ENCODE measurements at regions not wholly inside any gene's neighbourhood (a gene's known extent, or its start where the extent isn't known, plus 50 kb on each side); places are given as distances from the start of the nearest gene placed in this dataset.
A peak's percentile ranks its signal among the peaks of the same experiment; 100 is the strongest.

DNA sequence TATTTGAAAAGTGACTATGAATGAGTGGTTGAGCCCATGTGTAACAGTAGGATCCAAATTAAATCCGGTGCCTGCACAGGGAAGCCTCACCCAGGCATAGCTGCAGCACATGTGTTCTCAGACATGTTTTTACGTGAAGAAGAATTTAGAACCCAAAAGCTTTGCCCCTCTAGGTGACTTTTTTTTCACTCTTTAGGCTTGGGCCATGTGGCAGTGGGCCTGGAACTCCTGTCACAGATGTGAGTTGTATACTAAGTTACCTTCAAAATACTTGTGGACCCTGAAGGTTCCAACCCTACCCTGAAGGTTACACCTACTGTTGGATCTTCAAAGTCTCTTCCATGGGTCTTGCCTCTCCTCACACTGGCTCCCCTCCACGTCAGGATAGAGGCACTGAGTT lies 146.6 kb downstream of the GAS1 start:
- H3K4me3 Mint-ChIP-seq: no peak overlapping the region

GRCh38 chr9:86798966-86799365 lies 148.3 kb downstream of the GAS1 start:
- H3K4me1 Mint-ChIP-seq (ENCODE audit: low read depth in 2 of 2): peaks cover 0 to 3% of the 10 kb centered on the region in 2 donors
- H3K36me3 Mint-ChIP-seq: no peaks in the 10 kb centered on the region
- ATAC-seq (no peak), DNase-seq (ENCODE audit: low spot score) (no peak)
- peaks cover 3 to 11% of the 10 kb centered on the region in 2 donors for H3K27me3 Mint-ChIP-seq
- no peak overlapping the region for H3K4me3 Mint-ChIP-seq
- H3K27ac Mint-ChIP-seq: no peak overlapping the region
- H3K9me3 Mint-ChIP-seq: peaks cover 7% of the 10 kb centered on the region

More for the DNA sequence above, 146.6 kb downstream of the GAS1 start:
- Mint-ChIP-seq H3K27ac (no peak overlapping the region), H3K9me3 (peaks cover 7% of the 10 kb centered on the region), H3K4me1 (ENCODE audit: low read depth in 2 of 2) (peaks cover 0 to 3% of the 10 kb centered on the region in 2 donors), H3K27me3 (peaks cover 0 to 11% of the 10 kb centered on the region in 2 donors), H3K36me3 (no peaks in the 10 kb centered on the region)
- no peak for ATAC-seq
- no peak for DNase-seq (ENCODE audit: low spot score)

DNA sequence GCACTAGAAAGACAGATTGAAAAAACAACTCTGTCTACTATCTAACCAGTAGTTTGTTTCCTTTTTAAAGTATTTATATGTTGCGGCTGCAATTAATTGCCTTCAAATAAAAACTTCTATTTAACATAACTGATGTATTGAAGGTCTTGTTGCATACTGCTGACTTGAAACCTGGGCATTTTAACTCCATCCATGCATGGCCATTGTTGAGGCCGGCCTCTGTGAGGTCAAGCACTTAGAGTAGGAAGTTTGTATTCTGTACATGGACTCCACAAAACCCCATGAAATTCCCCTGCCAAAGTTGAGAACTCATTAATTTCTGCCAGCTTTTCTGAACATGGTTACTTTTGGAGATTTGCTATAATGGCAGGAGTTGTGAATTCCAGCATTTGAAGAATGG lies 150.6 kb downstream of the GAS1 start:
- ATAC-seq (no peak), DNase-seq (ENCODE audit: low spot score) (no peak)
- H3K4me1 Mint-ChIP-seq (ENCODE audit: low read depth in 2 of 2): no peaks in the 10 kb centered on the region
- H3K27me3 Mint-ChIP-seq: peaks cover 3 to 23% of the 10 kb centered on the region in 2 donors
- H3K27ac Mint-ChIP-seq: no peak overlapping the region
- no peak overlapping the region for H3K4me3 Mint-ChIP-seq
- no peaks in the 10 kb centered on the region for H3K36me3 Mint-ChIP-seq
- H3K9me3 Mint-ChIP-seq: no peaks in the 10 kb centered on the region

DNA sequence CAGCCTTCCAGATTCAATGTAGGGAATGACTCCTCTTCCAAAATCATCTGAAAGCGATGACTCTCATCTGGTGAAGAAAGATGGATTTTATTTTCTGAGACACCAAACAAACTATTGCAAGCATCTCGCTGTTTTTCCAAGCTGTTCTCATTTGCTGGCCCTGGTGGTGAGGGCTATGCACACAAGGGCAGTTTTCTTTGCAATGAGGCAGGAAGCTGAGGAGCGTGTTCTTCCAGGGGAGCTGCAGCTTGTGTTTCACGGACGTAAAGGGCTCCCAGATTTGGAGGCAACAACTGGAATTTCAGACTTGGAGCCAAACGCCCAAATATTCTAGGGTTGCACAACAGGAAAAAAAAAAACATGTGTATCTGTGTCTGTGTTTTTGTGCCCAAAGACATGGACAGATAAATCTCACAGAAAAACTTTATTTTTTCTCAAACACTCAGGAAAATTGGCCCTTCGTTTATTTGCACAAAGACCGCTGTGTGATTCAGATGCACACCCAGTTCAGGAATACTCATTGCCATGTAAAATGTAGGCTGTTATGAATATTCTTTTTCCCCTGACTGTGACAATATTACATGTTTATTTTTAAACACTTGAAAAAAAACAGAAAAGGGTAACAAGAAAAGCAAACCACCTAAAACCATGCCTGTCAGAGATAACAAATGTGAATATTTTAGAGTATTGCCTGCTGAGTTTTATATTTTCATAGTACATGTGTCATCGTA lies 151.3 kb downstream of the GAS1 start:
- H3K4me3 Mint-ChIP-seq: no peak overlapping the region

DNA sequence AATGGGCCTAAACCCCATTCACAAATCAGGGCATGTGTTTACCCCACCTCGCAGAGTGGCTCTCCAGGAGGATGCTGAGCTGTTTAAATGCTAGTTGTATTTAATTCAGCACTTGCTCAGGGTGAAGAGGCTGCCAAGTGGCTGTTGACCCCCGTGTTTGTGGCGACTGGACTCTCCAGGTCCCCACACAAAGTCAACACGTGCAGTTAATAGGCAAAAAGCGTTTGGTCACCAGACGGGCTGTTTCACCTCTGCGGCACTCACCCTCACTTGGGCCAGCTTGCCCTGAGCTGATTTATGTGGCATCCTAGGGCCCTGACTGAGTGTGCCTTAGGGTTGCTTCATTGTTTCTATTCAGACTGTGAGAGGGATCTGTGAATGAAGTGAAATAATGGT lies 152.3 kb downstream of the GAS1 start:
- Mint-ChIP-seq H3K9me3 (no peaks in the 10 kb centered on the region), H3K4me1 (ENCODE audit: low read depth in 2 of 2) (no peaks in the 10 kb centered on the region), H3K36me3 (no peaks in the 10 kb centered on the region), H3K27me3 (peaks cover 5 to 32% of the 10 kb centered on the region in 2 donors), H3K4me3 (no peak overlapping the region), H3K27ac (no peak overlapping the region)
- no peak for DNase-seq (ENCODE audit: low spot score)
- no peak for ATAC-seq

More for the DNA sequence above, 151.3 kb downstream of the GAS1 start:
- no peak overlapping the region for H3K27ac Mint-ChIP-seq
- H3K4me1 Mint-ChIP-seq (ENCODE audit: low read depth in 2 of 2): no peaks in the 10 kb centered on the region
- no peaks in the 10 kb centered on the region for H3K9me3 Mint-ChIP-seq
- DNase-seq (ENCODE audit: low spot score): no peak
- no peak for ATAC-seq
- H3K36me3 Mint-ChIP-seq: no peaks in the 10 kb centered on the region
- peaks cover 3 to 23% of the 10 kb centered on the region in 2 donors for H3K27me3 Mint-ChIP-seq

GRCh38 chr9:86794391-86795046 lies 152.8 kb downstream of the GAS1 start:
- Mint-ChIP-seq H3K9me3 (no peaks in the 10 kb centered on the region), H3K4me1 (ENCODE audit: low read depth in 2 of 2) (no peaks in the 10 kb centered on the region), H3K4me3 (no peak overlapping the region), H3K27ac (no peak overlapping the region), H3K36me3 (no peaks in the 10 kb centered on the region), H3K27me3 (peaks cover 5 to 33% of the 10 kb centered on the region in 2 donors)
- ATAC-seq (no peak), DNase-seq (ENCODE audit: low spot score) (no peak)

GRCh38 chr9:86792136-86792535 lies 155.2 kb downstream of the GAS1 start:
- H3K27me3 Mint-ChIP-seq: peaks cover 9 to 30% of the 10 kb centered on the region in 2 donors
- ATAC-seq: peak in 1 of 2 donors; percentile 31
- no peak overlapping the region for H3K27ac Mint-ChIP-seq

DNA sequence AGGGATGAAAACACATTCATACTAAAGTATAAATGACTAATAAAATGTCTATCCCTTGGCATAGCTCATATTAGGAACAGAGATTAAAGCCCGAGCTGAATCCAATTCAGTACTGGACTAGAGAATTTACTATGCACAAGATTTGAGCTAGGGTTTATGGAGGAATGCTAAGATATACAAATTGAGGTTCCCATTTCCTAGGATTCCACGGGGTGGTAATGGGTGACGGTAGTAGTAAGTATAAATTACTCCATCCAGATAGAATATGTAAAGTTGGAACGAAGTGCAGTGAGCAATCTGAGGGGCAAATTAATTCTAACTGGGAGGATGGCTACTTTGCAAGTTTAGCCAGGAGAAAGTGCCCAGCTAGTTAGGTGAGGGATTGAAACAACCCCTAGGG lies 156.5 kb downstream of the GAS1 start:
- Mint-ChIP-seq H3K9me3 (no peaks in the 10 kb centered on the region), H3K27ac (no peak overlapping the region), H3K4me3 (no peak overlapping the region), H3K27me3 (peaks cover 9 to 28% of the 10 kb centered on the region in 2 donors), H3K4me1 (ENCODE audit: low read depth in 2 of 2) (no peaks in the 10 kb centered on the region), H3K36me3 (no peaks in the 10 kb centered on the region)
- ATAC-seq (no peak), DNase-seq (ENCODE audit: low spot score) (no peak)

More at GRCh38 chr9:86792136-86792535, 155.2 kb downstream of the GAS1 start:
- Mint-ChIP-seq H3K36me3 (no peaks in the 10 kb centered on the region), H3K4me3 (no peak overlapping the region), H3K9me3 (no peaks in the 10 kb centered on the region), H3K4me1 (ENCODE audit: low read depth in 2 of 2) (no peaks in the 10 kb centered on the region)
- no peak for DNase-seq (ENCODE audit: low spot score)

DNA sequence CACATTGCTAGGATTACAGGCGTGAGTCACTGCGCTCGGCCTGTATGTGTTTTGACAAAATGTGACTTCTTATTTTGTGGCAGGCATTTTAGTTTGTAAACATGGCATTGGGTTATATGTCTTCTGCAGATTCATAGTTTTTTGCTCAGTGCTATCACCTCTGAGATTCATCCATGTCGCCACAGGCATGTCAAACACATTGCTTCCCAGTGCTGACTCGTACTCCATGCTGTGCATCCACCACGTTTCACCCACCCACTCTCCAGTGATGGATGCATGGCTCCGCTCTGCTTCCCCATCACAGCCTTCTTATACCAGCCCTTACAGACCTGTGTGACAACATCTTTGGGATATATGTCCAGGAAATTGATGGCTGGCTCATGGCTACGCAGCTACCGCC lies 158.8 kb downstream of the GAS1 start:
- Mint-ChIP-seq H3K4me1 (ENCODE audit: low read depth in 2 of 2) (peaks cover 0 to 3% of the 10 kb centered on the region in 2 donors), H3K36me3 (no peaks in the 10 kb centered on the region), H3K9me3 (no peaks in the 10 kb centered on the region), H3K4me3 (no peak overlapping the region), H3K27ac (no peak overlapping the region), H3K27me3 (peaks cover 17 to 39% of the 10 kb centered on the region in 2 donors)
- no peak for ATAC-seq
- DNase-seq (ENCODE audit: low spot score): no peak

DNA sequence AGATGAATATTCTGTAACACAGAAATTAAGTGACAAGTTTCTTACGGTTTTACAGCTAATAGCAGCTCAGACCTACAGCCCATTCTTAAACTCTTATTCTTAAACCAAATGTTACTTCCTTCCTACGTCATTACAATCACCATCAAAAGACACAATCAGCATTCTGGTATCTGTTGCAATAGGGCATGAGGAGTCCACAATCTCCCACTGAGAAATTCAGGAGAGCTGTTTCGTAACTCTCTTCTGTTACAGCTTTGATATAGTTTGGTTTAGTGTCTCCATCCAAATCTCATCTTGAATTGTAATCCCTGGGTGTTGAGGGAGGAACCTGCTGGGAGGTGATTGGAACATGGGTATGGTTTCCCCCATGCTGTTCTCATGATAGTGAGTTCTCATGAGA lies 163.4 kb downstream of the GAS1 start:
- no peaks in the 10 kb centered on the region for H3K36me3 Mint-ChIP-seq
- H3K4me1 Mint-ChIP-seq (ENCODE audit: low read depth in 2 of 2): peaks cover 0 to 3% of the 10 kb centered on the region in 2 donors
- DNase-seq (ENCODE audit: low spot score) (no peak), ATAC-seq (no peak)
- H3K27me3 Mint-ChIP-seq: peaks cover 29 to 33% of the 10 kb centered on the region in 2 donors
- H3K27ac Mint-ChIP-seq: no peak overlapping the region
- H3K9me3 Mint-ChIP-seq: no peaks in the 10 kb centered on the region
- H3K4me3 Mint-ChIP-seq: no peak overlapping the region

- Mint-ChIP-seq H3K4me3 (no peak overlapping the region), H3K4me1 (ENCODE audit: low read depth in 2 of 2) (peaks cover 0 to 3% of the 10 kb centered on the region in 2 donors), H3K9me3 (no peaks in the 10 kb centered on the region)
Measured at GRCh38 chr9:86782831-86783230, 164.5 kb downstream of the GAS1 start.

DNA sequence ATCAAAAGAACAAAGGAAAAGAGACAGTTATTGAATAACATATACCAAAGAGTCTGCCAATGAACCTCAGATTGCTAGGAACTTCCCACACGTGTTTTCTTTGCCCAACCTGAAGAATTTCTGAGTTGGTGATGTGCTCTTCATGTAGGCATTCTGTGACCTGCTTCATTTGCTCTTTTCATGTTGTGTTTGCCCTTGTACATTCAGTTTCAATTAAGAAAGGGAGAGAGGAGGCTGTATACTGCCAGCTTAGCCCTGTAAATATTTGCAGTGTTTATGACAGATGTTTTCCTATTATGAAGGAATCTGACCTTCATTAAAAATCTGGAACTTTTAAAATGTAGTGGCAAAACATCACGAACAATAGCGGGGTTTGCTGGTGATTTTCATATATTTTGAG lies 168.5 kb downstream of the GAS1 start:
- no peak for ATAC-seq

More at GRCh38 chr9:86782831-86783230, 164.5 kb downstream of the GAS1 start:
- no peak for ATAC-seq
- Mint-ChIP-seq H3K27me3 (peaks cover 33 to 41% of the 10 kb centered on the region in 2 donors), H3K27ac (no peak overlapping the region), H3K36me3 (no peaks in the 10 kb centered on the region)
- no peak for DNase-seq (ENCODE audit: low spot score)

DNA sequence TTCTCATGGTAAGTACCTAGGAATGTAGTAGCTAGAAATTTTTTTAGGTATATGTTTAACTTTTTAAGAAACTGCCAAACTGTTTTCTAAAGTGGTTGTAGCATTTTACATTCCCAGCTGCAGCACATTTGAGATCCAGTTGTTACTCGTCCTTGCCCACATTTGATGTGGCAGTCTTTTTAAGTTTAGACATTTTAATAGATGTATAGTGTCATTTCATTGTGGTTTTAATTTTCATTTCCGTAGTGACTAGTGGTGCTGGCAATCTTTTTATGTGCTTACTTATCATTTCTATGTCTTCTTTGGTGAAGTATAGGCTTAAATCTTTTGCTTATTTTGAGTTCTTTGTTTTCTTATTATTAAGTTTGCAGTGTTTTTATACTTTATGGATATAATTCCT lies 171.6 kb downstream of the GAS1 start:
- Mint-ChIP-seq H3K36me3 (no peaks in the 10 kb centered on the region), H3K27ac (no peak overlapping the region), H3K27me3 (peaks cover 13 to 16% of the 10 kb centered on the region in 2 donors), H3K4me1 (ENCODE audit: low read depth in 2 of 2) (no peaks in the 10 kb centered on the region), H3K4me3 (no peak overlapping the region), H3K9me3 (no peaks in the 10 kb centered on the region)
- DNase-seq (ENCODE audit: low spot score) (no peak), ATAC-seq (no peak)

More for the DNA sequence above, 168.5 kb downstream of the GAS1 start:
- Mint-ChIP-seq H3K9me3 (no peaks in the 10 kb centered on the region), H3K27me3 (peaks cover 21 to 30% of the 10 kb centered on the region in 2 donors), H3K36me3 (no peaks in the 10 kb centered on the region), H3K4me3 (no peak overlapping the region), H3K27ac (no peak overlapping the region), H3K4me1 (ENCODE audit: low read depth in 2 of 2) (no peaks in the 10 kb centered on the region)
- DNase-seq (ENCODE audit: low spot score): no peak

- no peak for ATAC-seq
- Mint-ChIP-seq H3K27ac (no peak overlapping the region), H3K4me1 (ENCODE audit: low read depth in 2 of 2) (no peaks in the 10 kb centered on the region), H3K36me3 (no peaks in the 10 kb centered on the region), H3K4me3 (no peak overlapping the region), H3K27me3 (peaks cover 10 to 14% of the 10 kb centered on the region in 2 donors), H3K9me3 (no peaks in the 10 kb centered on the region)
- DNase-seq (ENCODE audit: low spot score): no peak
Measured at GRCh38 chr9:86774116-86774515, 173.2 kb downstream of the GAS1 start.

Data from natural killer cell treated with Interleukin-12 subunit alpha and Interleukin-12 subunit beta and Interleukin-15 and Interleukin-18, amount 100 ng/mL, for 72 hours (primary cell).